M059J (cell line): ENCODE measurements at regions not wholly inside any gene's neighbourhood (a gene's known extent, or its start where the extent isn't known, plus 50 kb on each side); places are given as distances from the start of the nearest gene placed in this dataset.
A peak's percentile ranks its signal among the peaks of the same experiment; 100 is the strongest.
"Not testable (repeated sequence)": the region's sequence is repeated elsewhere in the genome, so short reads cannot be mapped to it uniquely, and the experiment has no call there.

ENCODE experiments used
- DNase-seq: peaks from one replicate; pipeline ENCODE4 v3.0.0-alpha.2; 2012; ENCODE audit warnings: low read depth

DNA sequence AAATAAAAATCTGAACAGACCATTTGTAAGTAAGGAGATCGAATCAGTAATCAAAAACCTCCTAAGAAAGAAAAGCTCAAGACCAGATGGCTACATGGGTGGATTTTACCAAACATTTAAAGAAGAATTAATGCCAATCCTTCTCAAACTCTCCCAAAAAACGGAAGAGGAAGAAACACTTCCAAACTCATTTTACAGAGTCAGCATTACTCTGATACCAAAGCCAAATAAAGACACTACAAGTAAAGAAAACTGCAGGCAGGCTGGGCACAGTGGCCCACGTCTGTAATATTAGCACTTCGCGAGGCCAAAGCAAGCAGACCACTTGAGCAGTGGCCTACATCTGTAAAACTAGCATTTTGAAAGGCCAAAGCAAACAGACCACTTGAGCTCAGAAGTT lies 159.8 kb downstream of the DPY19L2 start:
- DNase-seq, result no peak

DNA sequence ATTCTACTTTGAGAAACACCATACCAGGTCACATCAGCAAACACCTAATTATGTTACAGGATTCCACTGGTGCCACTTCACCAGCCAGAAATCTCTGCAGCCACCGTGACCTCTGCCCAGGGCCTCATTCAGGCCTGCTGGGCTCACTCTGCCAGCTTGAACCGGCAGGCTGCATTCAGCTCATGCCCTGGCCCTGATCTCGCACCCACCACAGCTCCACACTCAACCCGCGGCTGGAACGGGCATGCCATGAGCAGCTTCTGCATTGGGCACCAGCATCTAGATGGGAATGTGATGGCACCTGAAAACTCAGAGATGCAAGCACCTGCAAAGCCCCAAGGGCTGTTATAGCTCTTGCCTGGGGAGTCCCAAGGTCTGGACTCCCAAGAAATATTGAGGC lies 168.7 kb downstream of the DPY19L2 start:
- no peak for DNase-seq

DNA sequence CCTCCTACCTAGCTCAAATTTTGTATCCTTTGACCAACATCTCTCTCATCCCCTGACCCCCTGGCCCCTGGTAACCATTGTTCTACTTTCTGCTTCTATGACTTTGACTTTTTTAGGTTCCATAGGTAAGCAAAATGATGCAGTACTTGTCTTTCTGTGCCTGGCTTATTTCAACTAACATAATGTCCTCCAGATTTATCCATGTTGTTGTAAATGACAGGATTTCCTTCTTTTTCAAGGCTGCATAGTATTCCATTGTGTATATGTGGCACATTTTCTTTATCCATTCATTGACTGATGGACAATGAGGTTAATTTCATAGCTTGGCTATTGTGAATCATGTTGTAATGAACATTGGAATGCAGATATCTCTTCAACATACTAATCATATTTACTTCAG lies 170.1 kb downstream of the DPY19L2 start:
- no peak for DNase-seq

DNA sequence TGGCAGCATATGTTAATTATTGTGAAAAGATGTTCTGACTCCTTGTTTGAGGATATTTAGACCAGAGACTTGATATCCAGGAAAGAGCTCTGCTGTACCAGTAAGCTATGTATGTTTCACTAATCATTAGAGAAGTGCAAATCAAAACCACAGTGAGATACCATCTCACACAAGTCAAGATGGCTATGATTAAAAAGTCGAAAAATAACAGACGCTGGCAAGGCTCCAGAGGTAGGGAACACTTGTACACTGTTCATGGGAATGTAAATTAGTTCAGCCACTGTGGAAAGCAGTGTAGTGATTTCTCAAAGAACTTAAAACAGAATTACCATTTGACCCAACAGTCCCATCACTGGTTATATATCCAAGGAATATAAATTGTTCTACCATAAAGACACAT lies 171.6 kb downstream of the DPY19L2 start:
- DNase-seq, result no peak

GRCh38 chr12:63495974-63496373 lies 172.3 kb downstream of the DPY19L2 start:
- no peak for DNase-seq

DNA sequence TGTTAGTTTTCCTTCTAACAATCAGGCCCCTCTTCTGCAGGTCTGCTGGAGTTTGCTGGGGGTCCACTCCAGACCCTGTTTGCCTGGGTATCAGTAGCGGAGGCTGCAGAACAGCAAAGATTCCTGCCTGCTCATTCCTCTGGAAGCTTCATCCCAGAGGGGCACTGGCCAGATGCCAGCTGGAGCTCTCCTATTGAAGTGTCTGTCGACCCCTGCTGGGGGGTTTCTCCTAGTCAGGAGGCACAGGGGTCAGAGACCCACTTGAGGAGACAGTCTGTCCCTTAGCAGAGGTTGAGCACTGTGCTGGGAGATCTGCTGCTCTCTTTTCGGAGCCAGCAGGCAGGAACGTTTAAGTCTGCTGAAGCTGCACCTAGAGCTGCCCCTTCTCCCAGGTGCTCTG lies 174.9 kb downstream of the DPY19L2 start:
- not testable (repeated sequence) for DNase-seq

DNA sequence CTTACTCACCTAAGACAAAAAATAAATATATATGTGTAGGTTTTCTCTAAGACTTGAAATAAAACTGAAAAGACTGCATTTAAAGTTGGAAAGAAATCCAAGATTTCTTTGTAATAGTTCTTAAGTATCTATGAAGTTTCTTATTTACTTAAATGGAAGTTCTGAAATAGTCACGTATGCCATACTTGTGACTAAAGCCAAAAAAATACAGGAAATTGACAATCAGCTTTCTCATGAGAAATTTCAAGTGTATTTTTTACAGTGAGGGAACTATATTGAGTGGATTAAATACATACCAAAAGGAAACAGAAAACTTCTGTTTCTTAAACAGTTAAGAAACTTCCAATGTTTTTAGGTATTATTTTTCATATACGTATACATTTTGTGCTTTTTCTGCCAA lies 188.1 kb downstream of the DPY19L2 start:
- DNase-seq, result no peak

- DNase-seq, result no peak
These were observed 198.1 kb downstream of the DPY19L2 start for GRCh38 chr12:63470161-63470560.

- no peak for DNase-seq
These were observed 200.3 kb downstream of the DPY19L2 start for GRCh38 chr12:63467951-63468350.

- no peak for DNase-seq
These were observed 210.4 kb downstream of the DPY19L2 start for GRCh38 chr12:63457857-63458256.

GRCh38 chr12:63457428-63457827 lies 210.9 kb downstream of the DPY19L2 start:
- no peak for DNase-seq

GRCh38 chr12:63450816-63451215 lies 217.5 kb downstream of the DPY19L2 start:
- no peak for DNase-seq

- no peak for DNase-seq
These were observed 218.0 kb downstream of the DPY19L2 start for GRCh38 chr12:63450334-63450733.

DNA sequence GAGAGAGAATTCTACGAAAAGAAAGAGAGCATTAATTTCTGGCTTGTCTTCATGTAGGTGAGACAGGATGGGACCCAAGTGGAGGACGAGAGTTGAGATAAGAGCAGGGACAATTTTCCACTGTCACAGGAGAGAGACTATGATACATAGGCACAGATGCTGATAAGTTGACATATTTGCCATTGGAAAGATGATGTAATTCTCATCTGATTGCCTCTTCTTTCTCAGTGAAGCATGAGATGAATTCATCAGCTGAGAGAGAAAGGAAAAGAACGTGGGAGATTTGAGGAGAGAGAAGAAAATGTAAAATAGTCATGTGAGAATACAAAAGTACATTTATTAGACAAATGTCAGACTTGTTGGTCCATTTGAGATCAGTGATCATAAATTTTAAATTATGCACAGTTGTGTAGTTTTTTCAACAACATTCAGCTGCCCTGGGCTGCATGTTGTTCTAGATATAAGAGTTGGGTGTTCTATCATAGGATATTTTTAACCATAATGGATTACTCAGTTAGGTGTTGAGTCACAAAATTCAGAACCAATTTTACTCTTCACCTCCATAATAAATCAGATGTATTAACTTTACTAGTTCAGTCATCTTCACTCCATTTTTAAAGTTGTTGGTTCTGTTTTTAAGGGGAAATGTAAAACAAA lies 222.9 kb downstream of the DPY19L2 start:
- no peak for DNase-seq

DNA sequence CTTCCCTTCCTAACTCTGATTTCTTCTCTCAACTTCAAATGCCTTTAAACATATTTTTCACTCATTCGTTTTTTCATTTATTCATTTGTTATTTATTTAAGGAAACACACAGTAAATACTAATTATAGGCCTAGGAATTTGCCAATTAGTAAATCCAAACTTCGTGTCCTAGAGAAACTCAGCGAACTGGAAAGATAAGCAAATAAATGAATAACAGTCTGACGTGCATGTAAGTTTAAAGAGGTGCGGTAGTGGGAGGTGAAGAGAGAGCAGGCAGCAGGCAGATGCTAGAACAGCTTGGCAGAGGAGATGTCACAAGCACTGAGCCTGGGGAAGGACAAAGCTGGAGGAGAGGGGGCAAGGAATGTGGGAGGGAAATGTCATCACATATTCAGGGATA lies 228.2 kb downstream of the DPY19L2 start:
- DNase-seq, result no peak

GRCh38 chr12:63434384-63434783 lies 233.9 kb downstream of the DPY19L2 start:
- DNase-seq, result not testable (repeated sequence)

- DNase-seq, result not testable (repeated sequence)
These were observed 240.3 kb downstream of the DPY19L2 start for GRCh38 chr12:63427969-63428368.

DNA sequence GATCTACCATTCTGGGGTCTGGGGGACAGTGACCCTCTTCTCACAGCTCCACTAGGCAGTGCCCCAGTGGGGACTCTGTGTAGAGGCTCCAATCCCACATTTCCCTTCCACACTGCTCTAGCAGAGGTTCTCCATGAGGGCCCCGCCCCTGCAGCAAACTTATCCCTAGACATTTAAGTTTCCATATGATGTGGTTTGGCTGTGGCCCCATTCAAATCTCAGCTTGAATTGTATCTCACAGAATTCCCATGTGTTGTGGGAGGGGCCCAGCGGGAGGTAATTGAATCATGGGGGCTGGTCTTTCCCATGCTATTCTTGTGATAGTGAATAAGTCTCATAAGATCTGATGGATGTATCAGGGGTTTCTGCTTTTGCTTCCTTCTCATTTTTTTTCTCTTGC lies 241.3 kb downstream of the DPY19L2 start:
- not testable (repeated sequence) for DNase-seq

DNA sequence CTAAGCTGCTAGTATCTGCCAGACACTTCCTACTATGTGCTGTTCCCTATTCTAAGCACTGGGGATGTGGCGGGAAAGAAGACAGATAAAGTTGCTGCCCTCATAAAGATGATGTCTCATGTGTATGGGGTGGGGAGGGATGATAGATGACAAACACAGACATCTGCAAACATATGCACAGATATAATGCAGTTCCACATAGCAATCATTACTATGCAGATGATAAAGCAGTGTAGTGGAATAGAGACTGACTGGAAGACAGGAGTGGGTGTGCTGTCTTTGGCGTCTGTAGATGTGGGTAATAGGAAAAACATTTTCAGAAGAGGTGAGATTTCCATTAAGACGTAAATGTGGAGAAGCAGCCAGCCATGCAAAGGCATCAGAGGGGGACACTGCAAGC lies 243.6 kb downstream of the DPY19L2 start:
- DNase-seq, result no peak

GRCh38 chr12:63423839-63424238 lies 244.5 kb downstream of the DPY19L2 start:
- DNase-seq, result no peak

GRCh38 chr12:63420206-63420644 lies 248.1 kb downstream of the DPY19L2 start:
- peak; percentile 55 for DNase-seq

DNA sequence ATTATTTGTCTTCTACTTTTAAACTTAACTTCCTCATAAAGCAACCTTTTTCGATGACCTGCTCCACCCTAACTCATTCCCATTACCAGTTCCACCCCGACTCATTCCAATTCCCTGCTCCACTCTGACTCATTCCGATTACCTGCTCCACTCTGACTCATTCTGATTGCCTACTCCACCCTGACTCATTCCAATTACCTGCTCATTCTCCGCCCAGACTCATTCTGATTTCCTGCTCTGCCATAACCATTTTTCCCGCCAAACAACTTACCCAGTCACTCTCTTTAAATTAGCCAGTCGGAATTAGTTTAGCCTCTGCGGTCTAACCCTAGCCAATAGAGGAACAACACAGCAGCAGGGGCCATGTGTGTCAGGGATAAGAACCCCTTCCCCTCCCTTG lies 249.1 kb downstream of the DPY19L2 start:
- DNase-seq, result peak; percentile 64

DNA sequence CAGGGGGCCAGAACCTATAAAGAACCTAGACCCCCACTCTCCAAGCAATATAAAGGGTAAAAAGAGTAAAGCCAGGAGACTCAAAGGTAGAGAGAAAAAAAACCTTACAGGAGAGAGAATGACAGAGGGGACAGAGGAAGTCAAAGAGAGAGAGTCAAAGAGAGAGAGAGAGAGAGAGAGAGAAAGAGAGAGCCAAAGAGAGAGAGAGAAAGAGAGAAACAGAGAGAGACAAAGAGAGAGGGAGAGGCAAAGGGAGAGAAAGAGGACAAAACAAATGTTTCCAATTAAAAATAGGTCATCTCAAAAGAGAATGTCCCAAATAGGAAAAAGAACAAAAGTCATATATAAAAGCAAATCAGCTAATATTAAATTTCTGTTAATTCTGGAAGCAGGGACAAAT lies 251.5 kb downstream of the DPY19L2 start:
- no peak for DNase-seq

GRCh38 chr12:63415357-63415756 lies 252.9 kb downstream of the DPY19L2 start:
- no peak for DNase-seq
